ENCODE measurements at regions not wholly inside any gene's neighbourhood (a gene's known extent, or its start where the extent isn't known, plus 50 kb on each side); places are given as distances from the start of the nearest gene placed in this dataset.

DNA sequence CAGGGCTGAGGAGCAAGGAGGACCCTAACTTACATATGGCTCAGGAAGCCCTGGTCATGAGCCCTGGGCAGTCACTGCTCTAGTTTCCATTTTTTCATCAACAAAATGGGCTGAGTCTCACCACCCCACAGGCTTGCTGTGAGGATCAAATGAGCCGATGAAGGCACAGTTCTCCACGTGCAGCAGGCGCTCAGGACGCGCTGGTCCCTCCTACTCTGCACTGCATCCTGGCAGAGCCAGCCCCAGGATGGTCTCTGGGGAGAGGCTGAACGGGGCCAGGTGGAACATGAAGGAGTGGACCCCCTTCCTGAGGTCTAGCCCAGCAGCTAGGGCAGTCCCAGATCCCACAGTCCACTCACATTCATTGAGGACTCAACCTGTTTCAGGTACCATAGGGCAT lies 349.3 kb downstream of the PTPRU start:
- TF ChIP-seq, protein P1, sequence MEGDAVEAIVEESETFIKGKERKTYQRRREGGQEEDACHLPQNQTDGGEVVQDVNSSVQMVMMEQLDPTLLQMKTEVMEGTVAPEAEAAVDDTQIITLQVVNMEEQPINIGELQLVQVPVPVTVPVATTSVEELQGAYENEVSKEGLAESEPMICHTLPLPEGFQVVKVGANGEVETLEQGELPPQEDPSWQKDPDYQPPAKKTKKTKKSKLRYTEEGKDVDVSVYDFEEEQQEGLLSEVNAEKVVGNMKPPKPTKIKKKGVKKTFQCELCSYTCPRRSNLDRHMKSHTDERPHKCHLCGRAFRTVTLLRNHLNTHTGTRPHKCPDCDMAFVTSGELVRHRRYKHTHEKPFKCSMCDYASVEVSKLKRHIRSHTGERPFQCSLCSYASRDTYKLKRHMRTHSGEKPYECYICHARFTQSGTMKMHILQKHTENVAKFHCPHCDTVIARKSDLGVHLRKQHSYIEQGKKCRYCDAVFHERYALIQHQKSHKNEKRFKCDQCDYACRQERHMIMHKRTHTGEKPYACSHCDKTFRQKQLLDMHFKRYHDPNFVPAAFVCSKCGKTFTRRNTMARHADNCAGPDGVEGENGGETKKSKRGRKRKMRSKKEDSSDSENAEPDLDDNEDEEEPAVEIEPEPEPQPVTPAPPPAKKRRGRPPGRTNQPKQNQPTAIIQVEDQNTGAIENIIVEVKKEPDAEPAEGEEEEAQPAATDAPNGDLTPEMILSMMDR (IDR thresholded peaks at IDR 0.05): no peak
- TF ChIP-seq POLR2A (IDR thresholded peaks at IDR 0.05): no peak
- TF ChIP-seq EP300 (IDR thresholded peaks at IDR 0.05): no peak
